ENCODE measurements at regions not wholly inside any gene's neighbourhood (a gene's known extent, or its start where the extent isn't known, plus 50 kb on each side); places are given as distances from the start of the nearest gene placed in this dataset.

DNA sequence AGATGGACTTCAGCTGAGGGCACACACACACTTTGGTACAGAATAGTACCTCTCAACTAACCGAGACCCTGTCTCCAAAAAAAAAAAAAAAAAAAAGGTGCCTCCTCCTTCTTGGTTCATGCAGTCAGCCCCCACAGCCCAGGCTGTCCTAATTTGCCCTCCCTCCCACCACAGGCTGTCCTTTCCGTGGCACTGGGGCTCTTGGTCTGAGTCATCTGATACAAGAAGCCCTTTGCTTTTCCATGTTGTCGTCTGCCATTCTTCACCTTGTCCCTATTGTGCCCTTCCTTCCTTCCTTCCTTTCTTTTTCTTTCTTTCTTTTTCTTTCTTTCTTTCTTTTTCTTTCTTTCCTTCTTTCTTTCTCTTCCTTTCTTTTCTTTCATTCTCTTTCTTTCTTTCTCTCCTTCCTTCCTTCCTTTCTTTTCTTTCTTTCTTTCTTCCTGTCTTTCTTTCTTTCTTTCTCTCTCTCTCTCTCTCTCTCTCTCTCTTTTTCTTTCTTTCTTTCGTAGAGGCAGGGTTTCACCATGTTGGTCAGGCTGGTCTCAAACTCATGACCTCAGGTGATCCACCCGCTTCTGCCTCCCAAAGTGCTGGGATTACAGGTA is 96.0 kb upstream of the IKZF1 start:
- DNase-seq = peak; percentile 47

GRCh38 chr7:50207686-50208255 is 96.7 kb upstream of the IKZF1 start:
- DNase-seq = peak; percentile 85

- no peak for DNase-seq
Observed at GRCh38 chr7:50207251-50207564, 97.3 kb upstream of the IKZF1 start.

DNA sequence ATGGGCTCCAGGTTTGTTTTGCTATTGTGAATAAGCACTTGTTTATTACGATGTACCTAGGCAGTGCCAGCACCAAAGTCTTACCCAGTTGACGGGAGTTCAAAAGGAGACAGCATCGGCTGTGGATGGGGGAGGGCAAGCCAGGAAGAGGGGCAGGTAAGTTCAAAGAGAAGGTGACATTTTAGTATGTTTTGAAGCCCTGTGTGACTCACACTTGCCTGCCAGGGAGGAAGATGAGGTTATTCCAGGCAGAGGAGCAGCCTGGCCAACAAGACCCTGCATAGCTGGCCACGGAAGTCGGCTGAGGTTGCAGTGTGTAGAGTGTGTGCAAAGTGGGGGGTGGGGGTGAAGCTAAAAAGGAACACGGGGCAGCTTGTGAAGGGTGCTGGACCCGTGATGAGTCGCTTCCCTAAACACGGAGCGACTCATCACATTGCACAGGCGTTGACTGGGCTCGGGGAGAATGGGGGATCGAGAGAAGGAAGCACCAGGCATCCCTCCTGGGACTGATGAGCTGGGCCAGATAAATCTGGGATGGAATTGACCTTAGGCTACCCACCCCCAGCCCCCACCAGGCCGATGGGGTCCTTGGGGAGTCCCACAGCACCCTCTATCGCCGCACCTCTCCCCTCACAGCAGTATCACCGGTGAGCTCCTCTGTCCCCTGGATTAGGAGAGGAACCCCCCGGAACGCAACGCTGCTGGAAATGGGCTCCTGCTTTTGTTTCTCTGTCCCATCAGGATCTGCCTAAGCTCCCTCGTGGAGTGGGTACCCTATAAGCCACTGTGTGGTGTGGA is 97.9 kb upstream of the IKZF1 start:
- DNase-seq = peak; percentile 74

DNA sequence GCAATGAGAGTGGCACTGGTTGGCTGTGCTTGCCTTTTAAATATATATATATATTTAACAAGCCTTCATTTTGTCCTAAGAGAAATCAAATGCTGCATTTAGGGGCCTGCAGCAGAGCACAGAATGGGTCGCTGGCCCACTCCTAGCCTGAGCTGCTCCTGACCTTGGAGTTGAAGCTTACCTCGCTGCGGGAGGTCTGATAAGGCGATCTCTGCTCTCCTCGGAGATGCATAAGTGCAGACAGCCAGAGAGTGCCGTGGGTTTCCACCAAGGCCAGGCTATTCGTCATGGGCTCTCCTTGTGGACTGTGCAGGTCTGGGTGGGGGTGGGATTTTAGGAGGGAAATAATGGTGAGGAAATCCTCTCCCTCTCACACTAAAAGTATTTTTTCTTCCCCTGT is 99.5 kb upstream of the IKZF1 start:
- no peak for DNase-seq

DNA sequence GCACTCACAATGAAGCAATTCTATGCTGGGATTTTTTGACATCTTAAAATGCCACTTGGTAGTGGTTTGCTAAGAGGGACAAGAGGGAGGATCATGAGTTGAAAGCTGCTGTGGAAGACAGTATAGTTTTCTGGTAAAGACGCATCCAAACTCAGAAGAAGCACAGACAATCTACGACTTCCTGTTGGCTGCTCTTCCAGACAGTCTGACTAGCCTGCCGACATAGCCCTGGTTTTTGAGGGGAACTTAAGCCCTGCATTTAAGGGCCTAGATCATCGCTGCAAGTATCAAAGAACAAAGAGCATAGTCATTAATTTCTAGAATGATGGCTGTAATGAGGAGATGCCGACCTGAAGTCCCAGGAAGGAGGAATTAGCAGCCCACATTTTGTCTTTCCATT is 99.9 kb upstream of the IKZF1 start:
- no peak for DNase-seq

GRCh38 chr7:50203521-50203920 is 101.0 kb upstream of the IKZF1 start:
- DNase-seq = no peak

- DNase-seq = no peak
Observed at GRCh38 chr7:50202052-50202555, 102.4 kb upstream of the IKZF1 start.

DNA sequence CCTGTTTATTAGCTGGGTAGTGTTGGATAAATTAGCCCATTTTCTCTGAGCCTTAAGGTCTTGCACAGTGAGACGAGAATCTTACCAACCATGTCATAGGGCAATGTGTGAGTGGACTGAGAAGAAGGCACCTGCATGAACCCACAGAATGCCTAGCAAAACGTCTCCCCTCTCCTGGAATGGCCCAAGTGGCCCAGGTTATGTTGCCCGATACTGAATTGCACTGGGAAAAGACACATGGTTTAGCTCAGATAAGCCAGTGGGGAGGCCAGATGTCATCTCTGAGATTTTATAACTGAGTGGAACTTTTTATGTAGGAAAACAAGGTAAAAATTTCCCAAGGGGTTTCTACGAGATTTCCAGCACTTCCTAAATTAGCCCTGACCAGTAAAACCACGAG is 104.7 kb upstream of the IKZF1 start:
- no peak for DNase-seq

DNA sequence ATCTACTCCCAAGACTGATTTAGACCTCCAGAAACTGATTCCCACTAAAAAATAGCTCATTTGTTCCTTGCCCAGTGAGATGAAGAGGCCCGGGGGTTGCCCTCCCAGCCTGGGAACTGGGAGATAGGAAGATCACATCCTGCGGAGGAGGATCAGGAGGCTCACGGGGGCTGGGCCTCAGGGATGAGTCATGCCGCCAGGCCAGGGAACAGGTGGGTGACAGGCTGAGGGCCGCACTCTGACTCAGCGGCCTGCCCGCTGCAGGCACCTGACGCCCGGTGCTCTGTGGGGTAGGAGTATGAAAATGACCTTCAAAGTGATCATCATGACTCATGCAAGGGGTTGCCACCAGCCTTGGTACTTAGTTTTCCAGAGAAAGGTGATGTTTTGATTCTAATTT is 104.5 kb upstream of the ZPBP start:
- DNase-seq = peak; percentile 28

DNA sequence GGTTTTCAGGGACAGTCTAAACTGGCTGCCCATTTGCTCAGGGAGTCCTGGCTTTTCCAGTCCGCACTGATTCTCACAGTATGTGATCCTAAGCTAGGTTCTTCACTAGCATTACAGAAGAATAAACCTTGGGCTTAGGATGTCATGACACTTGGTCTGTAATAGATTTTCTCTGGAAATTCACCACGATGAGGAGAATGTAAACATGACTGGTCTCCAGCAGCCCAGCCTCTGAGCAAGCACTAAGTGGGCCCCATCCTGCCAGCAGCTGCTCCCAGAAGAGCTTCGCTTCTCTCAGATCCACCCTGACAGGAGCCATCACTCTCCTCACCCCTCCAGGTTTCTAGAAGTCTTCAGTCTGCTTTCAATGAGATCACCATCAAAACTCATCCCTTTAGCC is 103.7 kb upstream of the ZPBP start:
- DNase-seq = no peak

DNA sequence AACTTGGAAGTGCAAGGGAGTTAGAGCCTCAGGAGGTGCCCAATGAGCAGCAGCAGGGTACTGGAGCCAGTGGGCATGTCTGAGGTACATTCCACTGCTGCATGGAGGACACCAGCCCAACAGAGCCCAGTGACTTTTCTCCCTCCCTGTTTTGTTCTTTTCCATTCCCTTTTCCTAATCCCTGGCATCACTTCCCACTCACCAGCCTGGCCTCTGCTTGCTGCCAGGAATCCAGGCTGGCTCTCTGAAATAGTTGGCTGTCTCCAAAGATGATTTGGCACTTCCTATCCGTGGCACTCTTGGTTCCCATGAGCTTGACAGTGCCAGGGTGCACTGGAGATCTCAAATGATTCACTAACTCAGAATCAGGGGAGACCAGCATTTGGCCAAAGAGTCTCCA is 97.7 kb upstream of the ZPBP start:
- DNase-seq = no peak

- peak; percentile 78 for DNase-seq
Observed at GRCh38 chr7:50189371-50189770, 96.3 kb upstream of the ZPBP start.

DNA sequence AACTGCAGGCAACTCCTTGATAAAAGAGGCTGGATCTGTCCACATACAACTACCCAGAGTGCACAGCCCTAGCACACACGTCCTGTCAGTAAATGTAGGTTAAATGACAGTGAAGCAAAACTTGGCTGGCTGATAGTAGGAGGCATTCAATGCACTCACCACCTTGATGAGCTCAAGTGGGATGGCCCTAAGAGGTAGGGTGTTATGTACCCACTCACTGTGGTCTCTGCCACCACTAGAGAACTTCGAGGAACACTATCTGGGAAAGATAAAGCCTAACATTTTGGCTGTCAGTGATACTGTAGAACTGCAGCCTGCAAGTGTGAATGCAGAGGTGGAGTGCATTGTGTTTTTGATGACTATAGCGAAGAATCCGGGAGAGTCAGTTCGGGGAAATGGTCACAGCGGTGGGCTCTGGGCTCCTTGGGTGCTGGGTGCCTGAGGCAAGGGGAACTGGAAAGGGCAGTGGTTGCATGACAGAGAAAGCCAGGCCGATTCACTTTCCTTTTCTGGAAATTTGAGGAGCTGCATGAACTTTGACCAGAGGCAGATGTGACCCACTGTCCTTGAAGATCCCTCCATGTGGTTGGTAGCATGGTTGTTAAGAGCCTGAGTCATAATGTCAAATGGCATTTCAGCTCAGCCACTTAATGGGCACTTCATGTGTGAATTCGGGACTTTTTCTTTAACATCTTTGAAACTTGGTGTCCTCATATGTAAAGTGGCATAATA is 93.1 kb upstream of the ZPBP start:
- DNase-seq = peak; percentile 43

DNA sequence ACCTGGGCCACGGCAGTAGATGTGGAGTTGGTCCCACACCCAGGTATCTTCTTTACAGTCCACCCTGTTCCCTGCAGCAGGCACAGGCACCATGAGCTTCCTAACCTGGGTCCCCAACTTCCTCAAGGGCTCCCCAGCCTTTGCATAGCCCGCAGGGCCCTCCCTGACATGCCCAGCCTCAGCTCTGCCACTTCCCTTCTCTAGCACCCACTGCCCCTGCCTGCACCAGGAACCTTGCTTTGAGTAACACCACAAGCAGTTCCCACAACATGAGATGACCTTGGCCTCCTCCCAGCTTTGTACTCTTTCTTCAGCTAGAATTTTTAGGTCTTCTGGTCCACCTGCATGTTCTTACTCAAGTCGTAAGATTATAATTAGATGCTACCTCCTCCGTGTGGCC is 92.2 kb upstream of the ZPBP start:
- peak; percentile 53 for DNase-seq

DNA sequence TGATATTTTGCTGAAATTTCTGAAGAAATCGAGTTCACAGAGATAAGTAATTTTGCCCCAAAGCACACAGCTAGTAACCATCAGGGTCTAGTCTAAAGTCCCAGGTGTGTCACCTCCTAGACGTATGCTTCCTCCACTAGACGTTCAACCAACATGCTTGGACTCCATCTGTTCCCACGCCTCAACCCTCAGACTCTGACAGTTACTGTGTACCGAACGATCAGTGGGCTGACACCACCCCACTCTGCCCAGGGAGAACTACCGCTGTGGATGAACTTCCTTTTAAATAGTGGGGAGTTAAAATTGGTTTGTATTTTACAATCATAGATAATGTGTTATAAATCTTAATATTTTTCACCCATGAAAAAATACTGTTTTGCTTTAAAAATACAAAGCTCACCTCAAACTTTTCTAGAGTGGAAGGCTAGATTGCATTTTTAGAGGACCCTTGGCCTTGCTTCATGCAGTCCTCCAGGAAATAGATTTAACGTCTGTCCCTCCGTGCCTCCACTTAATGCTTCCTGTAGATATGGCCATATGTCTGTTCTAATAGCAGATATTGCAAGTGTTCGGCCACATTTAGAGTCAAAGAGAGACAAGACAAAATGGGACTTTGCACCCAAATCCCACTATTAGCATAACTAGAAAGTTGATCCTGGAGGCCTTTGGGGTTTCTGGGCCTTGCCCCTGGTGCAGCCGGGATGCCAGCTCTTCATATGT is 91.4 kb upstream of the ZPBP start:
- no peak for DNase-seq

- peak; percentile 81 for DNase-seq
Observed at GRCh38 chr7:50182759-50183158, 89.7 kb upstream of the ZPBP start.

DNA sequence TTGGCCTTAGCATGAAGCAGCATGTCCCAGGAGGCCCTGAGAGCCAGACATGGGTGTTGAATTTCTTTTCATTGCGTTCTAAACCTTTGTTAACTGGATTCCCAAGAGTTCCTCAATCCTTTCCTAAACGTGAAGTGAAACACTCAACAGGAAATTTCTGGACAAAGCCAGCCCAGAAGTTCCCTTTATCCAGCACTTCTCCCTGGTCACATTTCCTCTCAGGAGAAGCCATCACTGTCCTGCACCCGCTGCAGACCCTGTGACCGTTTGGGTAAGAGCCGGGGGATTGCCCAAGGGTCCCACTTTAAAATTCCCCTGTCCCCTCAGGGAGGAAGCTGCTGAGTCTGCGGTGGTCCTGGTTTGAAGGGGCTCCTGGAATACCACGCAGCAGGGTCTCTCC is 88.0 kb upstream of the ZPBP start:
- peak; percentile 52 for DNase-seq

GRCh38 chr7:50178166-50178565 is 85.1 kb upstream of the ZPBP start:
- no peak for DNase-seq

- no peak for DNase-seq
Observed at GRCh38 chr7:50174948-50175347, 81.9 kb upstream of the ZPBP start.

DNA sequence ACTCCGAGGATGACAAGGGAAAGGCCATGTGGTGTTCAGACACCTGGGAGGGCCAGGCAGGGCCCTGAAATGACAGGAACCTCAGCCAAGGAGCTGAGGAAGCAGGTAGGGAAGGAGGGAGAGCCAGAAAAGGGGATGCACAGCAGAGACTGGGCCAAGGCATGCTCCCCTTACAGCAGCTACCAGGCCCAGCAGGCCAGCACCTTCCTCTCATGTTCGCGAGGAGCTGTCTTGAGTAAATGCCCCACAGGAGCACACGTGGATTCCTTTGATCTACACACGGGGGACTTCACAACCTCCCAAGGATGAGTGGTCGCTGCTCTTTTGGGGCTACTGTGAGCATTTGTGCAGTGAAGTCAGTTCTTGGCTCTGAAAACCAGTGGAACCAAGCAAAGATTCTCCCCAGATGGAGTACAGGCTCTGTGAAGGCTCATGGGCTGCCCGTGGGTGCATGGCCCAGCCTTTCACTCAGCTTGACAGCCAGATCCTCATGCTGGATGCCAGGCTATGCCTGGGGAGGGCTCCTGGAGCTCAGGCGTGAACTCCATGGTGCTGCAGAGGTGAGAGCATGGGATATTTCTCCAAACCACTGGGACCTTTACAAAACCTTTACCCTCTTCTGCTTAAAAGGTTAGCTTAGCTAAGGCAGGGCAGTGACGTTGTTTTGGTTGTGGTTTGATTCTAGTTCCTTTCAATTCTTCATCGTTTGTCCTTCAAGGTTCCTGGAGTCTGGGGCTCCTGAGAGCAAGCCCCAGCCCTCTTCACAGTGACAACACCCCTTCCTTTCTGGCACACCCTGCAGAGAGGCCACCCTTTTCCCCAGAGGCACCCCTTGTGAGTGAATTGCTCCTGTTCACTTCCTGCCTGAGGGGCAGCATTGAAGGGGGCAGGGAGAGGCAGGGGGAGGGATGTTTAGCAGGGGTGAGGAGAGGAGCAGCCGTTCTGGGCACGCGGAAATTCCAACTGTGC is 74.2 kb upstream of the ZPBP start:
- DNase-seq = no peak
